HG02973 (cell line): ENCODE measurements at regions not wholly inside any gene's neighbourhood (a gene's known extent, or its start where the extent isn't known, plus 50 kb on each side); places are given as distances from the start of the nearest gene placed in this dataset.

Experiments
- ATAC-seq: cut with Tn5 transposase; IDR thresholded peaks from one replicate; pipeline ENCODE4 v1.9.1; 2021; ENCODE audit warnings: moderate library complexity; ENCODE audit not compliant: unreplicated experiment

DNA sequence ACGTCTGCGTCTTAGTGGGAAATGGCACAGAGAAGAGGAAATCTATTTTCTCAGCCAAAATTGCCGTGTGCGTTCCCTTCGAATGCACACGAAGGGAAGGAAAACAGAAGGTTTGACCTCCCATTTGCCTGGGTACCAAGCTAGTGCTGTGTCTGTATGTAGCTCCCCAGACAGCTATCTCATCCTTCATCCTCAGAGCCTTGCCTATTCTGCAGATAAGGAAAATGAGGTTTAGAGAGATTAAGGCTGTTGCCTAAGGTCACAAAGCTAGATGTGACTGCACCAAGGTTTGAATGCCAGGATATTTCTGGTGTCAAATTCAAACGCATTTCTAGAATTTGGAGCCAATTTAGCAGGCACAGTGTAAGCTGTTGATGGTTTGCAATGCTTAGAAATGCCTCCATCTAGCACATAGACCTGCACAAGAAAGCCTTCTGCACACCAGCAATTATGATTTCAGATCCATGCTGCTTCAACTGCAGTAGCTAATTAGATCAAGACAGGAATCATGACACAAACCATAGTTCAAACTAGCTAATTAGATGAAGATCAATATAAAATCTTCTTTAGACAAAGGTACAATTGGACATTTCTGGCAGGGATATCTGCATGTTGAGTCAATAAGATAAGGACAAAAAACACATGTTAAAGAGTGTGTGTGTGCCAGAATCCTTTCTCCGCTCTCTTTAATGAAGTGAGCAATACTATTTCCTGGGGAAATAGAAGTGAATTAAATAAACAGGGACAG lies 115.1 kb downstream of the CMPK2 start:
- no peak for ATAC-seq

DNA sequence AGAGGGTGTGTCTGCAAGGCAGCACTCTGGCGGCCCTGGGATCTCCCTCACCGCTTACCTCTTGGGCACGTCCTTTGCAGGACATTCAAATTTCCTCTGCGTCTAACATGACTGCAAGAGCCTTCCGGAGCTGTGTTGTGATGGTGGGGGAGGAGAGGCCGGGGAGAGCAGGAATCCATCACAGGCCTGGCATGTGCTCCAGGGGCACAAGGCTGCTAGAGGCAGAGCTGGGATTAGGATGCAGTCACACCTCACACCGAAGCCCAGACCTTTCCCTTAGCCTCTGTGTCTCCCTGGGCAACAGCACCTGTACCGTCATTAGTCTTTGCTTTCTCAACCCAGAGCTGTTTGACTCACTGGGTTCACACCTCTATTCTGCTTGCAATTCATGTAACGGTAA lies 111.3 kb downstream of the CMPK2 start:
- ATAC-seq, result no peak

DNA sequence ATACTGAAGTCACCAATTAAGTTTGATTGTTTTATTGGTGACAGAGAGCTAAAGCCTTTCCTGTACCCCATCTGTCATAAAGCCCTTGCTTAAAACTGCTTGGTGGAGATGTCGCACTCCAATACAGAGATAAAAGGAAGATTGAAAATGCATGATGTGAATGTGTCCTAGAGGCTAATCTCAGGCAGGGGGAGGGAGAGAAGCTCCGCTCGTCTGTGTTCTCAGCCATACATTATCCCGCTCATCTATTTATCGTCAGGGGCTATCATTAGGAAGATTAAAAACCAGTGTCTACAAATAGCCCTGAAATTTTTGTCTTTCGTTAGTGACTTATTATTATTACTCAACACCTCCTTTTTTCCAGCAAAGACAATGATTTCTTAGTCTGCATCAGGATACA lies 110.3 kb downstream of the CMPK2 start:
- no peak for ATAC-seq

DNA sequence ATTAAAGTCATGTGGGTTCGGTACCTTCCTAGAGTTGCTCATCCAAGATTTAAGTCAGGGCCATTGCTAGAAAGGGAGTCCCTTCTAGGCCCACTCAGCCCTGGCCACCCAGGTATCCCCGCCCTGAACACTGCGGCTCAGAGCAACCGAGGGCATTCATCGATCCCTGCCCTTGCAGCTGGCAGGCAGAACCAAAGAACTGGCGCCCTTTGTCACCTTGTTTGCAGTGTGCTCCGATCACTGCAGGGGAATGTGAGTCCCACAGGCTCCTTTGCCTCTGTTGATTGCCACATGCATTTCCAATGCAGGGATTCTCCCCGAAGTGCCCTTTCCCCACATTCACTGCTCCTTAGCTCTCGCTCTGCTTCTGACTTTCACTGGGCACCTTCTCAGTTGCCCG lies 108.5 kb downstream of the CMPK2 start:
- no peak for ATAC-seq

DNA sequence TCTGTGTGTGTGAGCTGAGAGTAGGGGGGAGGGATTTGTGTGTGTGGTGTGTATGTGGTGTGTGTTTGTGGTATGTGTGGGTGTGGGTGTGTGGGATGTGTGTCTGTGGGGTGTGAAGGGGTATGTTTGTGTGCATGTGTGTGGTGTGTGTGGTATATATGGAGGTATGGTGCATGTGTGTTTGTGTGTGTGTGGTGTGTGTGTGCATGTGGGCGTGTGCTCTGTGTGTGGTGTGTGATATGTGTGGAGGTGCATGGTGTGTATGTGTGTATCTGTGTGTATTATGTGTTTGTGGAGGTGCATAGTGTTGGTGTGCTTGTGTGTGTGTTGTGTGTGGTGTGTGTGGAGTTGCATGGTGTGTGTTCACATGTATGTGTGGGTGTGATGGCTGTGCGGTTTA lies 106.0 kb downstream of the CMPK2 start:
- ATAC-seq, result no peak

DNA sequence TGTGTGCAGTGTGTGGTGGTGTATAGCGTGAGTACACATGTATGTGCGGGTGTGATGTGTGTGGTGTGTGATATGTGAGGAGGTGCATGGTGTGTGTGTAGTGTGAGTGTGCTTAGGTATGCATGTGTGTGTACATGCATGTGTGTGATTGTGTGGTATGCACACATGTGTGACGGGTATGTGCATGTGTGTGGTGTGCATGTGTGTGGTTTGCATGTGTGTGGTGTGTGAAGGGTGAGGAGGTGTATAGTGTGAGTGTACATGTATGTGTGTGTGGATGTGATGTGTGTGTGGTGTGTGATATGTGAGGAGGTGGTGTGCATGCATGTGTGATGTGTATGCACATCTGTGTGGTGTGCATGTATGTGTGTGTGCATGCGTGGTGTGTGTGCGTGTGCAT lies 105.6 kb downstream of the CMPK2 start:
- ATAC-seq, result no peak

DNA sequence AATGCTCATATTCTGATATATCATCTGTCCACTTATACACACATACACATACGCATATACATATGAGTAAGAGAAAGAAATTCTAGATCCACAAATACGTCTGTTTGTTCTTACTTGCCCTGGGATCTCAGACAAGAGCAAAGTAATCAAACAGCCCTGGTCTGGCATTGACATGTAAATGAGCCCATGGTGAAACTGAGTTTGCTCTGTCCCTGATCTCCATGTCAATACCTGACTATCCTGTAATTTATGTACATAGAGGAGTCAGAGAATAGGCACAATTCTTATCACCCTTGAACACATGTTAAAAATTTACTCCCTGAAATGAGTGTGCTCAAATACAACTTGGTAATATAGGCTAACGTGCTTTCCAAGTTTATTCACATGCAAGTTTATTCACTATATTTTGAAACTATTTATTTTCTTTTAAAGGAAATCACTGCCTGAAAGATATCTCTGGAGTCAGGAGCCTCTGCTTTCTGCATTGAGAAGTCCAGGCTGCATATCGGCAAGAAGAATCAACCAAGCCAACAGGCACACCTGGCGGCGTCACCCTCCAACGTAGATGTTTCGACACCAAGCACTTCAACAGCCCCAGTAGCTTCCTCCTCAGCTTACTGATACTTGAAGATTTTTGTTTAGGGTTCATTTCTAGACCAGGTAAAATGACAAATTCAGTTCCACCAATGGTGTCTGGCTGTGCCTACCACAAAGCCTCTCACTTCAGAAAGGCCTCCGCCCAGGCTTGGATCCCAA lies 100.6 kb downstream of the CMPK2 start:
- no peak for ATAC-seq

DNA sequence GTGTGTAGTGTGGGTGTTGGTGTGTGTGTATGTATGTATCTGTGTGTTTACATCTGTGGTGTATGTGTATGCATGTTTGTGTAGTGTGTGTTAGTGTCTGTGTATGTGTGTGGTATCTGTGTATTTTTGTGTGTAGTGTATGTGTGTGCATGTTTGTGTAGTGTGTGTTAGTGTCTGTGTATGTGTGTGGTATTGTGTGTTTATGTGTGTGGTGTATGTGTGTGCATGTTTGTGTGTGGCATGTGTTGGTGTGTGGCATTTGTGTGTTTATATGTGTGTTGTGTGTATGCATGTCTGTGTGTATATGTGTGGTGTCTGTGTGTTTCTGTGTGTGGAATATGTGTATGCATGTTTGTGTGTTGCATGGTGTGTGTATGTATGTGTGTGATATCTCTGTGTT lies 96.4 kb downstream of the CMPK2 start:
- ATAC-seq, result no peak

DNA sequence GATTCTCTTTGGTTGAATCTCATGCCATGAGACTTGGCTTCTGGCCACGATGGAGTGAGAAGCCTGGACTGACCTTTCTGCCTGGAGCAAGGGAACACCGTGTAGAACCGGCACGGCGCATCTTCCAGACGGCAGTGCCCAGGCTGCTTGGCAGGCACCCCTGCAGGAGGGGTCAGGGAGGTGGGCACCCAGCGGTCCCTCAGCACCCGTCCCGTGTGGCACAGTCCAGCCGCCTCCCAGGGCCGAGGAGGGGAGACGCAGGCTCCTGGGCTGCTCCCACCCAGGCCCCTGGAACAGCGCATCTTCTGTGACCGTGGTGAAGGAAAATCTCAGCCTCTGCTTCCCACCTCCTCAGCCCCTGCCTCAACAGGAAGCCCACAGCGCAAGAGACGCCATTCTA lies 95.7 kb downstream of the CMPK2 start:
- ATAC-seq, result no peak

DNA sequence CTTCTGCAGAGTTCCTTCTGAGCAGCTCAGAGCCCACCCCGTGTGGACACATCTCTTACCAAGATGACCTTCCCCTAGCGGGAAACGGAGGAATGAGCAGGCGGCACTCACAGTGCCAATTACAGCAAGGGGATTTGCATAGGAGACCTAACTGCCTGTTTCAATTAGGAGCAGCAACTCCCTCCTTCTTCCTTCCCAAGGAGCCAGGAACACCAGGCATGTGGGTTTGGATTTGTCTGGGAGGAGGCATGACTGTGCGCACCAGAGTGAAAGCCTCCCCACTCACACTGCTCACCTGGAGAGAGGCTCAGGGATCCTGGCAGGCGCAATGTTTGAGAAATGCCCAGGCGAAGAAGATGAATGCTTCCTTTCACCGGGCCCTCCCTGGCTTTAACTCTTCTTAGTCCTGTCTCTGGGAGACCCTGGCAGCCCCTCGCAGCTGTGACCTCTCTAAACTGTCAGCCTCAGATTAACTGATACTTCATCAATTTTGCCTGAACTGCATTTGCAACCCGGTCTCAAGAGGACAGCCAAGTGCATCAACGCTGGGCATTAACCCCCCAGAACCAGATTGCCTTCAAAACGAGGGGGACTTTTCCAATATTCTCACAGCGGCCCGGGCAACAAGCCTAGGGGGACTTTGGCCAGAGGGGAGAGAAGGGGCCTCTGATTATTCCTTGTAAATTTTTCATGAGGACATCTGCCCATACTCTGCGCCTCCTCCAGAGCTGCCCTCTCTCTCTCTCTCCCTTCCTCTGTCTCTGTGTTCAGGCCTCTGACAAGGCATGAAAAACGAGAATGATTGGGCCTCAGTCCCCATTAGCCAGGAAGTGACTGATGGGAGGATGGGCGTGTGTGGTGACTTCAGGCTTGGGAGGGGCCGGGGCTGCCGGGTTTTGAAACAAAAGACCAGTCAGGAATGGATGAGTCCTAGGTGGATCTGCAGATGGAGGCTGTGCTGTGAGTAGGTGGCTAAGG lies 93.8 kb downstream of the CMPK2 start:
- no peak for ATAC-seq

DNA sequence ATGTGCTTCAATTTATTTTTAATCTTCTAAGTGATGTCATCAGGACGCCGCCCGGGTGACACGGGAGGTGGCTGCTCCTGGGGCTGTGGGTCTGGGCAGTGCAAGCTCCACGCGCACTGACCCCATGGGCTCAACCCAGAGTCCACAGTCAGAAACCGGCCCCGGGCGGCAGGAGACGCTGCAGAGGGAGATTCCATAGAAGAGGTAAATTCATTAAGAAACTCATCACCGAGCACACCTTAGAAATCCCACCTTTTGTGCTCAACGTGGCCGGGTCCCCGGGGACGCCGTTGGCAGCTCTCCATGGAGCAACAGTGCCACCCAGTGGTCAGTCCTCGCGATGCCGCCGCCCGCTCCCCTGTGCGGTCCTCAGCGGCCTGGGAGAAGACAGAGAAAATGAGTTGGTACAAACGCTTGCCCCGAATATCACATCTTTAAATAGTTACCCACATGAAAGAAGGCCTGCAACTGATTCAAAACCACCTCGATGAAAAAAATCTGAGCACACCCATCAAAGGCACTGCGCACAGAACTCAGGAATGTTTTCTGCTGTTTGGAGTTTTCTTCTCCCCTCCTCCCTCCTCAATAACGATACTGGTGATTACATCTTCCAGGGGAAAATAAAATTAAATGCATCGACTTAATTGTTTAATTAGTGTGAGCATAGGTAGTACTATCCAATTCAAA lies 92.6 kb downstream of the CMPK2 start:
- ATAC-seq, result peak; percentile 91

DNA sequence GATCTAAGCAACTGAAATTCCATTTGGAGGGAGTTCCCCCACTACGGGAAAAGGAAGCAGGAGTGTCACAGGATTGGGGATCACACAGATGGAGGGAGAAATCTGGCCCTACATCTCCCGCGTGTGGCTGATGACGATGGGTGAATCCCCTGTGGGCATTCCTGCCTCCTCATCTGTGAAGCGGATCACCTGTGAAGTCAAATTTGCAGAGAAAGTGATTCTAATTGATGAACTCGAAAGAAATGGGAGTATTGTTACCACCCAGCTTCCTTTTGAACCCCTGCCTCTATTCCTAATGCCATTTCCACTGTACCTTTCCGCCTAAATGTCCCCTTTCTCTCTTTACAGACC lies 92.0 kb downstream of the CMPK2 start:
- ATAC-seq, result no peak

DNA sequence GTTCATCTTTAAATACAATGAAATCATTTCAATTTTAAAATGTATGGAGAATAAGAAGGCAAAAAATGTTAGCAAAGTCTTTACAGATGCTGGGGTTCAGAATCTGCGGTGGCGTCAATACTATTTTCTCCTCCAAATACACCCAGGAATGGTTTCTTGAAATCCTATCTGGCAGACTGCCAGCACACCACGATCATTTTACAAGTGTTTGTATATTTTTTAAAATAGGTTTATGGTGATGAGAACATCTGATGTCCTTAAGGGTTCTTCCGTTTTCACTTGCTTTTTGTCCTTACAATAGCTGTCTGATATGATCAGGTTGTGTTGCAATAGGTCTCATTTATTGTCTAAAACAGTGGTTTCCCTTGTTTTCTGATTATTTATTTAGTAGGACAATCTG lies 89.6 kb downstream of the CMPK2 start:
- no peak for ATAC-seq

DNA sequence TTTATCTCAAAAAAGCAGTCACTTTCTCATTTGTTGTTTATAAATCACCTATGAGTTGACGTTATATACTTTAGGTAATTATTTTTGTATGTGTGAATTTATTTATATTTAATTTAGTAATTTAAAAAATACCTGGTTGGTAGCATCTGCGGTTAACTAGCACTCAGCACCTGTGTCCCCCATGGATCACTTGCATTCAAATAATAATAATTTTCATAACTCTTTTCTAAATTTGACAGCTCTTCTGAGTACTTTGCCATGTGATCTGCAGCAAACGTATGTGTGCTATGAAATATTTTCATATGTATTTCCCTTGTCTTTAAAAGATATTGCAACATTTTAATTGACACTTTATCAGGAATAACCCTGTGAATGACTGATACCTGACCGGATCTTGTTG lies 88.1 kb downstream of the CMPK2 start:
- ATAC-seq, result no peak

DNA sequence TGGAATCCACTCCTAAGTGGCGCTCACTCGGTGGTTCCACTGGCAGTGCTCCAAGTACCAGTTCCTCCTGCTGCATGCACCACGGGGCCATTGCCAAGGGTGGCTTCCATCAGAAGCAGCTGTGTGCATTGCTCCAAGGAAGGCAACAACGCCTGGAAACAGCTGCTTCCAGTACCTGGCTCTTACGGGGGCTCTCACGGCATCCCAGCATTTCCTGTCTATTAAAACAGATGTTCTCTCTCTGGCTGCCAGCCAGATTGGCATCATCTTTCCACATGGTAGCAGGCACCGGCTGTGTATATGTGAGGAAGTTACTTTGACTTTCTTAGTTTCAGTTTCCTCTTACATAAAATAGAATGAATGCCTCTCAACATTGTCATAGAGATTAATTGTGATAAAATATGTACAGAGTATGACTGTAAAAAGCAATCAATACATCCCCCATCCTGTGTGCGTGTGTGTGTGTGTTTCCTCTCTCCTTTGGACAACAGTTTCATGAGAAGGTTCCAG lies 84.9 kb downstream of the CMPK2 start:
- peak; percentile 84 for ATAC-seq

DNA sequence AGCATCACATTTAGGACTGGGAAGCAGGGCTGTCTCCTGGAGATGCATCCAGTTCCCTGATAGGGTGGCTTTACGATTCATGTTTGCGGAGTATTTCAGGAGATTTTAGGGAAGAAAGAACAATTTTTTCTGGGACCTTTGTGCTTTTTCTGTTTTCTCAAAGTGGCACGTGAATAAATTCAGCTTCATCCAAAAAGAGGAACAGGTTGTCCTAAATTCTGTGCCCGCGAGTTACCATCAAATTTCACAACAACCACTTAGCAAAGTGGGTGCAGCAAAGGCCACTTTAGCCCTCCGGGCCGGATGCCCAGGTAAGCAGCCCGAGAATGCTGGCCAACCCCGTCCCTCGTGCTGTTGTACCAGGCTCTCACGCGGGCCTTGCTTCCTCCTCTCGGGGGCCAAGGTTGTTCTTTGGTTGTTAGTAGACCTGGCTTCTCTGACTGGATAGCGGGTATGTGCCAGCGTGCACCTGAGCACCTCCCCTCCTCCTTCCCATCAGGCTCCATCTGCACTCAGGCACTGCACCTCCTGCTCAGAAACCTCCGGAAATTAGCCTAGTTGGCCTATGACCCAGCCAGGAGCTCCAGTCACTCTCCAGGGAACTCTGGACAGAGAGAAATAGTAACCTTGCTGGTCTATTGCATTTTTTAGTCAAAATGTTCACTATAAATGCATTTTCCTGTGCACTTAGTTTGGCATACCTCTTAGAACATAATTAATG lies 83.0 kb downstream of the CMPK2 start:
- no peak for ATAC-seq

DNA sequence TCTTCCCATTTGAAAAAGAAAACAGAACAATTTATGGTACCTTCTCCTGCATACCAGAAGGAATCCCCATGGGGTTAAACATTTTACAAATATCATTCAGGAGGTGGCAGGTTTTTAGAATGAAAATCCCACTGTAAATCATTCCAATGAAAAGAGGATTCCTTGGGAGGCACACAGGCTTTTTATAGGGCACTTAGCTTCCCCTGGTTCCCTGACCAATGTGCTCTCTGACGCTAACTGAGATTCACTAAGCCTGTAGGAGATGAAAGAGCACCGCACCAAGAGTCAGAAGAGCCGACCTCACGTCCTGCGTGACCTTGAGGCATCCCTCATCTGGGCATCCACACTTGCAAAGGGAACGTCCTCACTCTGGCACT lies 82.5 kb downstream of the CMPK2 start:
- ATAC-seq, result no peak

DNA sequence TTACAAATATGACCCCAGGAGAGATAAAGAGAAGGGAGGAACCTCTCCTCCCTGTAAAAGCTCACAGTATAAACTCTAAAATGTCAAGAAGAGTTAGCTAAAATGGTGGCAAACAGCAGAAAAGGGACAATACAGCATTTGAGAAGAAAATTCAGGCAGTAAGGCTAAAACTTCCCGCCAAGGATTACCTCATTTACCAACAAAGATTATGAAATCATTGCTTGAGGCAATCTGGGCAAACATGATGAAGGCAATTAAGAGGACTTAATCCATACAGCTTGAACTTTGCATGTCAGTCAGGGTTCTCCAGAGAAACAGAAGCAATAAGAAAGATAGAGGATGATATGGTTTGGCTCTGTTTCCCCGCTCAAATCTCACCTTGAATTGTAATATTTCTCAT lies 81.4 kb downstream of the CMPK2 start:
- no peak for ATAC-seq

DNA sequence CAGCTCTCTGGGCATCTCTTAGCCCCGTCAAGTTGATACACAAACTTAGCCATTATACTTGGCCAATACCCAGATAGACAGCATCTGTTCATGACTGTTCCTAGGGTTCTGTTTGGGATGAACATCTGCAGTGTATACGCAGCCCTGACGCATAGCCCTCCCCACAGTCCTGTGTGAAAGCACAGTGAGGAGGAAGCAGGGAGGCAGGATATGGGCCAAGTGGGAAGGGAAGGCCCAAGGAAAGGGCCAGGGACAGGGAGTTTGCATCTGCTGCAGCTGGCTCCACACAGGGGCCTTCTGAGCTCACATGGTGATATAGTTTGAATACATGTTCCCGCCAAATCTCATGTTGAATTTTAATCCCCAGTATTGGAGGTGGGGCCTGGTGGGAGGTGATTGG lies 80.2 kb downstream of the CMPK2 start:
- ATAC-seq, result no peak

DNA sequence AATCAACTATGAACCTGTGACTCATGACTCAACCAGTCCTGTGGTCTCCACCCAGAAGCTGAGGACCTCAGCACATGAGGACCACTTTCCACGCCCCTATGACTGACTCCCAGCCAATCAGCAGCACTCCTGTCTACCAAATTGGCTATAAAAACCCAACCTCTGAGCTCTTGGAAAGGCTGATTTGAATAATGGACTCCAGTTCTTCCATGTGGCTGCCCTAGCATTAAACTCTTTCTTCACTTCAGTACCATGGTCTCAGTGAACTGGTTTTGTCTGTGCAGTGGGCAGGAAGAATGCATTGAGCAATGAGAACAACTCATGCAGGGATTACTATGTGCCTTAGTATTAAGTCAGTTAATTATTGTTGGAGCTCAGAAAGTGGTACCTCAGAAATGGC lies 78.3 kb downstream of the CMPK2 start:
- ATAC-seq, result no peak
